ENCODE measurements at regions not wholly inside any gene's neighbourhood (a gene's known extent, or its start where the extent isn't known, plus 50 kb on each side); places are given as distances from the start of the nearest gene placed in this dataset.
A peak's percentile ranks its signal among the peaks of the same experiment; 100 is the strongest.
"Not testable (repeated sequence)": the region's sequence is repeated elsewhere in the genome, so short reads cannot be mapped to it uniquely, and the experiment has no call there.

DNA sequence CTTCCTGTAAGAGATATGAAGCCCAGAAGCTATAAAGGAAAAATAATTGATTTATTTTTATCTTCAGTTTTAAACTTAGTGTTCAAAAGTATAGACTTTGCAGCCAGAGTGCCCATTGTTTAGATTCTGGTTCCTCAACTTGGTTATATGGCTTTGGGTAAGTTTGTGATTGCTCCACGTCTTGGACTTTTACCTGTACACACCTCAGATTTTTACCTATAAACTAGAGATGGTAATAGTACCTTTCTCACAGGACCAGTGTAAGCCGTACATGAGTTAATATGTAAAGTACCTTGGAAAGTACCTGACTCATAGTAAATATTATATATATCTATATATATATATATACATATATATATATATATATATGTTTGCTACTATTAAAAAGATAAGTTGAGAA is 283.8 kb downstream of the RAP2B start:
- no peak for DNase-seq

DNA sequence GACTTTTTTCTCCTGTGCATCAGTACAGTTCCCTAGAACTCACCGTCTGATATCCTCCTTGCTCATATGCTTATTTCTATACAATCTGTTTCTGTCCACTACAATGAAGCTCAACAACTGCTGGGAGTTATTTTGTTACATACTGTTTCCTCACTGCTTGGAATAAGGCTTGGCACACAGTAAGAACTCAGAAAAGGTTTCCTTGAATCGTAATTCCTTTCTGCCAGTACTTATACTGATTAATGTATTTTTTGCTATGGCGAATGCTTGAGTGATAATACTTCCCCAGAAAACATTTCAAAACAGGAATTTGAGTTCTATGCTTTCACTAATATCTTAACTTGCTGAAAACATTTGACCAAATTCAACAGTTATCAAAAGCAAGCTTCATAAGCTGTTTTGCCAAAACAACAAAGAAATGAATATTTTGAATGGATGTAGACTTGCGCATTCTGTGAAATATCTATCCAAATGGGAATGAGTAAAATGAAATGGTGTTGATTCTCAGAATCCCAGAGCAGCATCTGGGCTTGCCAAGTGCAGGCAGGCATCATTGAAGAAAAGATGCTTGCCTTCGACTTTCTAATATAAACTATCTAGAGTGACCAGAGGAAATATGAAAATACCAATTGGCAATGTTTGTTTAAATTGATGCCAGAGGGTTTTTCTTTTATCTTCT is 286.3 kb downstream of the RAP2B start:
- DNase-seq, result no peak

DNA sequence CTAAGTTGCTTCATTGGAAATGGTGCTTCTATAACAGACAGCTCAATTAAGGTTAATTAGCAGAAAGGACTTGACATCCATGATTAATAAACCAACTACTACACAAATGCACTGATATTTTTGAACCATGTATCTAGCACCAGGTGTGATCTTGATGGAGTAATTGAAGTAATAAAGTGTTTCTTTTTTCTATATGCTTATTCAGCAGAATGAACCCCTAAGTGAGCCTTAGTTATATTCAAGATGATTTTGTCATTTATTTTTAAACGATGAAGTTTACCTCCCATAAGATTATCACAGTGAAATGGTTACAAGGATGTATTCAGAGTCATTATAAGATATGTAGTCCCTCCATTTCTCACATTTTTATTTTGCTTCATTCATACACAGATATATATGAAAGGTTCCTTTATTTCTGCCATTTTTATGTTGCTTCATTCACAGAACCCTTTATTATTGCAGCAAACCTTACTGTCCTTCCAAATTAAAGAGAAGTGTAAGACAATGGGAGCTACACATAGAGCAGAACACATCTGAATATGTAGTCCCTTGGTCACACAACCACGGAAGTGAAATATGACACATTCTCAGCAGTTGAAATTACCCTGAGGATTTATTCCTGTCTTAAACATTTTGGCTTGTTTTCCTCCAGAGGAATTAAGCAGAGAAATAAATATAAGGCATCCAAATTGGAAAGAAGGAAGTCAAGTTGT is 295.0 kb downstream of the RAP2B start:
- DNase-seq, result no peak

DNA sequence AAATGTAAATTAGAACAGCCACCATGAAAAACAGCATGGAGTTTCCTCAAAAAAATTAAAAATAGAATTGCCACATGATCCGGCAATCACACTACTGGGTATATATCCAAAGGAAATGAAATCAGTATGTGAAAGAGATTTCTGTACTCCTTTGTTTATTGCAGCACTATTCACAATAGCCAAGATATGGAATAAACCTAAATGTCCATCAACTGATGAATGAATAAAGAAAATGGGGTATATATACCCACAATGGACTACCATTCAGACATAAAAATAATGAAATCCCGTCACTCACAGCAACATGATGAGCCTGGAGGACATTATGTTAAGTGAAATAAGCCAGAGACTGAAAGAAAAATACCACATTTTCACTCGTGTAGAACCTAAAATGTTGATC is 296.9 kb downstream of the RAP2B start:
- DNase-seq, result no peak

DNA sequence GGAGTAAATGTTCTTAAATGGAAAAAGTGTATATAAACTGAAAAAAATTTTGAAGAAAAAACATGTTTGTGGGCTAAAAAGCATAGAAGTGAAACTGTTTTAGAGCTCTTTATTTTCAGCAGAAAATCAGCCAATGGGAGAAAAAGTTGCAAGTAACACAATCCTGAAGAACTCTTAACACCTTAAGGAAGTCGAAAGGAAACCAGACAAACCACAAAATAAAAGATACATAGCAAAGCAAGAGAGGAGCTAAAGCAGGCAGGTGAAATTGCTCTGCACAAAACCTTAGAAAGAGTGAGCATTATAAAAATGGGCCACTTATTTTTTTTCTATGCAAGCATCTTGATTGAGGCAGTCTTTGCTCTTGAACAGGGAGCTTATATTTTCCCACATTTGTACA is 300.5 kb downstream of the RAP2B start:
- no peak for DNase-seq

DNA sequence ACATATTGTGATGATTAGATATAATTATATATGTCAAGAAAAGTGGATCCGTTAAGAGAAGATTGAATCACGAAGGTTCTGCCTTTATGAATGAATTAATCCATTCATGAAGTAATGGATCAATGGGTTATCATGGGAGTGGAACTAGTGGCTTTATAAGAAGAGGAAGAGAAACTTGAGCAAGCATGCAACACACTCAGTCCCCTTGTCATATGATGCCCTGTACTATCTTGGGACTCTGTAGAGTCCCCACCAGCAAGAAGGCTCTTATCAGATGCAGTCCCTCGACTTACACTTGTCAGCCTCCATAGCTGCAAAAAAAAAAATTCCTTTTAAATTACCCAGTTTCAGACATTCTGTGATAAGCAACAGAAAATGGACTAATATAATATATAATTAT is 301.9 kb downstream of the RAP2B start:
- DNase-seq, result no peak

DNA sequence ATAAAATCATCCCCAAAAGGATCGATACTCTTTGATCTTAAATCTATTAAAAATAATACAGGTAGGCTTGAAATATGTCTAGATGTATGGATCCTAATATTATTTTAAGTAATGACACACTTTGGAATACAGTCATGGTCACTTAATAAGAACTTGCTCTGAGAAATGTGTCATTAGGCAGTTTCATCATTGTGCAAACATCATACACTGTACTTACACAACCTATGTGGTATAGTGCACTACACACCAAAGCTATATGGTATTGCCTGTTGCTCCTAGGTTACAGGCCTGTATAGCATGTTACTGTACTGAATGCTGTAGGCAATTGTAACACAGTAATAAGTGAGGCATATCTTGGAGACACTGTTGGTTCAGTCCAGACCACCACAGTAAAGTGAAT is 307.1 kb downstream of the RAP2B start:
- DNase-seq, result no peak

DNA sequence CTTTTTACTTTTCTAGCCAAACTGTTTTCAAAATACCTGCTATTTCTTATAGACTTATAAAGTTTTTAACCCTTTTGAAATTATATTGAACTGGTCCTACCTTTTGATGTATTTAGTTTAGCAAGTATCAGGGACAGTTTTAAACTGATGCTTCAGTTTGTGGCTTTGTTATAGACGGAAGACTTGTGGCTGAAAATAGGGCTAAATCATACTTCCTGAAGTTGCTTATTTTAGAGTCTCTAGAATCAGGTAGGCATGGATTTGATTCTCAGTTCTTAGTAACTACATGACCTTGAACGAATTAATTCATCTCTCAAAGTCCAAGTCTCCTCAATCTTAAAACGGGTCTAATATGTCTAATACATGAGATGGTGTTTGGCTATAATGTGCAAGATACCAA is 322.8 kb downstream of the RAP2B start:
- no peak for DNase-seq

DNA sequence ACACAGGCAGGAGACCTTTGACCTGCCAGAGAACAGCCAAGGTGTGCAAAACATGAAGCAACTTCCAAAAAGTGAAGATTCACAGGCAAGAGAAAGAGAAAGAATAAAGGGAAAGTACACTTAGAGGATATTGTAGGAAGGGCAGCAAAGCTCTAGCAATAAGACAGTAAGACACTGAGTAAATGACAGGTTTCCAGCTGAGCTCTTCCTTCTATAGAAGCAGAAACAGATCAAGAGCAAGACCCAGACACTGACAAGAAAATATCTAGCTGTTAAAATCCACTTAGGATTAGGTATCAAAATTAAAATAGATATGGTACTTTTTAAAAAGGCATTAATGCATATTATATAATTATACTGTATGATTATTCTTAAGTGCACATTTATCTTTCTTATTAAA is 333.4 kb downstream of the RAP2B start:
- no peak for DNase-seq

DNA sequence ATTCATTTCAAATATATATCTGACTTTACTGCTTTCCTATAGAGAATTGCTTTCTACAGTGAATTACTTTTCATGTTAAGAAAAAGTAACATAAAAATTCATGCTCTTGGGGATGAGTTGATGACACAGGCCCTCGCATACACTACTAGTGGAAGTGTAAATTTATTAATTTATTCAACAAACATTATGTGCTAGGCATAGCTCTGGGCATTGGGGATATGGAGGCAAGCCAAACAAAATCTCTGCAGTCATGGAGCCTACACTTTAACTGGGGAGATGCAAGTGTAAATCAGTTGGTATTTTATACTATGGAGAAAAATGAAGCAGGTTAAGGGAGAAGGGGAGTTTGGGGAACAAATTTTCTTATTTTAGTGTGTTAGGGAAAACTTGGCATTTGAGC is 340.7 kb downstream of the RAP2B start:
- no peak for DNase-seq

DNA sequence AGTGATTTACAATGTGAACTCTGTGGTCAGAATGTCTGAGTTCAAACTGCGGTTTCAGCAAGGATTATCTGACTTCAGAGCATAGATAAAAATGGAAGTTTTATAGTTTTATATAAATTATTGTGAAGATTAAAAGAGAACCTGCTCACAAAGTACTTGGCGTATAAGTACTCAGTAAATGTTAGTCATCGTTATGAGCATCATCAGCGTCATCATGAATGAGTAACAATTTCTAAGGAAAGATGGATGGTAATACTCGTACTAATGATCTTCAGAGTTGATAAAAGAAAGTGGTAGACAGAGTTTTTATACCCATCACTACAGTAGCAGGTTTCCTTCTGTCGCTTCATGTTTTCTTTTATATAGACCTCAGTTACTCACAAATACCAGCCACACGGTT is 341.8 kb downstream of the RAP2B start:
- no peak for DNase-seq

DNA sequence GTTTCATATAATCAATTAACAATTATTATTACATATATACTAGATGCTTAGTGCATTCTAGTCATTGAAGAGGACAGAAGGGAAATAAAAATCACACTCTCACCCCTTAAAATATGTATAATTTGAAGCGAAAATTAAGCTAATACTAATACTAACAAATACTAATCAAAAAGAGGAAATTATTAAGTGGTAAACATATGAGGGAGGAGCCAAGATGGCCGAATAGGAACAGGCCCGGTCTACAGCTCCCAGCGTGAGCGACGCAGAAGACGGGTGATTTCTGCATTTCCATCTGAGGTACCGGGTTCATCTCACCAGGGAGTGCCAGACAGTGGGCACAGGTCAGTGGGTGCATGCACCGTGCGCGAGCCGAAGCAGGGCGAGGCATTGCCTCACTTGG is 344.2 kb downstream of the RAP2B start:
- DNase-seq, result not testable (repeated sequence)

DNA sequence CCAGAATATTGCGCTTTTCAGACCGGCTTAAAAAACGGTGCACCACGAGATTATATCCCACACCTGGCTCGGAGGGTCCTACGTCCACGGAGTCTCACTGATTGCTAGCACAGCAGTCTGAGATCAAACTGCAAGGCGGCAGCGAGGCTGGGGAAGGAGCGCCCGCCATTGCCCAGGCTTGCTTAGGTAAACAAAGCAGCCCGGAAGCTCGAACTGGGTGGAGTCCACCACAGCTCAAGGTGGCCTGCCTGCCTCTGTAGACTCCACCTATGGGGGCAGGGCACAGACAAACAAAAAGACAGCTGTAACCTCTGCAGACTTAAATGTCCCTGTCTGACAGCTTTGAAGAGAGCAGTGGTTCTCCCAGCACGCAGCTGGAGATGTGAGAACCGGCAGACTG is 344.7 kb downstream of the RAP2B start:
- DNase-seq, result not testable (repeated sequence)

DNA sequence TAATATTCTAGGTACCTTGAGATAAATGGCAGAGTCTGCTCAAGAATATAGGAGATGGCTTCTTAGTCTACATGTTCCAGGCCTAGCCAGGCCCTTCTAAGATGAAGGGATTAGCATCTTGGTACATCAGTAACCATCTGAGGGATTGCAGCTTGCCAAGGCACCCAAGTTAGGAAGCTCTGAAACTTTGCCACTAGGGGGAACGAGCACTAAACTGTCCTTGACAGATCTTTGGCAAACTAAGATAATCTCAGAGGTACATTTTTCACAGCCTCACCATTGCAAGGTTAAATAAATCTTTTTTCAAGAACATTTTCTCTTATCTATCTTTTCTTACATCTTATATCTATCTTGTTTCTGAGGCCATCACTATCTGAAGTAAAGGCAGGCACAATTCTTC is 351.2 kb downstream of the RAP2B start:
- DNase-seq, result peak; percentile 8

DNA sequence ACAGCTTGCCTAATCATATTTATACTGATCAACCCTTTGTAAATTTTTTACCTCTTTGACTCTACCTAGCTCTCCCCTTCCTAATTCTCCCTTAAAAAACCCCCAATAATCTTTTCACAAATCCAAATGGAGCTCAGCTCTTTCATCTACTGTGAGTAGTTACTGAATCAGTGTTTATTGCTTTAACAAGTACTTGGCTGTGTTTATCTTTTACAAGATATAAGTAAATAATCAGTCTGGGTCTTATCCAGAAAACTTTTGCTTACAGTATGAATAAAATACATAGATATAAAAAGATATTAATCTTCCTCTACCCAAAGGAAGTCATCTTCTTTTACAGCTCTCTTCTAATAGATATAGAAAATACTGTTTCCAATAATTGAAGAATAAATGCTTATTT is 366.4 kb downstream of the RAP2B start:
- DNase-seq, result no peak

DNA sequence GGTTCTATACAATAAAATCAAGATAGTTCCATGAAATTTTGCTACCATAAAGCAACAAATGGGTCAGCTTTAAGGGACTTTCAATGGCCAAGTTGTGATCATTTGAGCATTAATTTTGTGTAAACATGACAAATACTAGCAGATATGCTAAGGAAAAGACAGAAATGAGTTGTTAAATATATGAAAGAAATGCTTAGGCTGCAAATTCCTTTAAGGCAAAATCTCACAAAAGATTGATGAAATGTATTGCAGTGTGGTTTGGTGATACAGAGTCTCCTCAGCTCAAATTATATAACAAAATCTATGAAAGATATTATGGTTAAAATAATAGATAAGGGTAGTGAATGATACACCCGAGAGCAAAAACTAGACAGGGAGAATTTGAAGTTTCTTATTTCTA is 377.2 kb downstream of the RAP2B start:
- no peak for DNase-seq

DNA sequence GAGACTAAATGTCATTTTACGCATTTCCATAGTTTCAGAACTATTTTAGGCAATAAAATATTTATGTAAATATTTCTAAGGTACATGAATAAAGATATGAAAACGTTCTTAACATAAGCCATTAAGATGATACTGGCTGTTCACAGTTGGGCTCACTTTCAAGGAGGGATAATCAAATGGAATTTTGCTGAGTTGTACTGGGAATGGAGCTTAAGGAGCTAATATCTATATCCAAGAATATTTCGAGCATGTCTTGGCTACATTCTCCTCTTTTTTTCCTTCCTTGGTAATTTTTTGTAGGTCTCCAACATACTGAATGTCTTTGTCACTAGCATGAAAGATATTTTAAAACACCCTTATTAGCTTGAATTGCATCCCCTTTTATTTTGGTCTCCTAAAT is 383.4 kb downstream of the RAP2B start:
- DNase-seq, result no peak

DNA sequence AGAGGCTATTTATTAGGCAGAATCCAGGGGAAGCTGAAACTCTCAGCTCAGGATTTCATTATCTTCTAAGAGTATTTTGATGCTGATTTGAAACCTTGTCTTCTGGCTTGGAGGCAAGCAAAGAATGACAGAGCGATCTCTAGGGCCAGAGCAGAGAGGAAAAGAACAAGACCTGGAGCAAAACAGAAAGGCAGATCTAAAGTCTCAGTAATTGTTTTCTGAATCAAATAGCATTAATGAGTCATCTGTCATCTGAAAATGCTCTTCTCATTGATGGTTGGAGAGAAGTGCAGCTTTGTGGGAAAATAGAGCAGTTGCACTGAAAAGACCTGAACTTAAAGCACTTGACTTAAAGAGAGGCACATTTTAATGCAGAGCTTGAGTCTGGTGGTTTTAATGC is 385.9 kb downstream of the RAP2B start:
- no peak for DNase-seq

DNA sequence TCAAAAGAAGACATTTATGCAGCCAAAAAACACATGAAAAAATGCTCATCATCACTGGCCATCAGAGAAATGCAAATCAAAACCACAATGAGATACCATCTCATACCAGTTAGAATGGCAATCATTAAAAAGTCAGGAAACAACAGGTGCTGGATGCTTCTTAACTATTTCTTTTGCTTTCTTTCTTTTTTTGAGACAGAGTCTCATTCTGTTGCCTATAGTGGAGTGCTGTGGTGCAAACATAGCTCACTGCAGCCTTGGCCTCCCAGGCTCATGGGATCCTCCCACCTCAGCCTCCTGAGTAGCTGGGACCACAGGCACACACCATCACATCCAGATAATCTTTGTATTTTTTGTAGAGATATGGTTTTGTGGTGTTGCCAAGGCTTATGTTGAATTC is 387.7 kb downstream of the RAP2B start:
- DNase-seq, result not testable (repeated sequence)

DNA sequence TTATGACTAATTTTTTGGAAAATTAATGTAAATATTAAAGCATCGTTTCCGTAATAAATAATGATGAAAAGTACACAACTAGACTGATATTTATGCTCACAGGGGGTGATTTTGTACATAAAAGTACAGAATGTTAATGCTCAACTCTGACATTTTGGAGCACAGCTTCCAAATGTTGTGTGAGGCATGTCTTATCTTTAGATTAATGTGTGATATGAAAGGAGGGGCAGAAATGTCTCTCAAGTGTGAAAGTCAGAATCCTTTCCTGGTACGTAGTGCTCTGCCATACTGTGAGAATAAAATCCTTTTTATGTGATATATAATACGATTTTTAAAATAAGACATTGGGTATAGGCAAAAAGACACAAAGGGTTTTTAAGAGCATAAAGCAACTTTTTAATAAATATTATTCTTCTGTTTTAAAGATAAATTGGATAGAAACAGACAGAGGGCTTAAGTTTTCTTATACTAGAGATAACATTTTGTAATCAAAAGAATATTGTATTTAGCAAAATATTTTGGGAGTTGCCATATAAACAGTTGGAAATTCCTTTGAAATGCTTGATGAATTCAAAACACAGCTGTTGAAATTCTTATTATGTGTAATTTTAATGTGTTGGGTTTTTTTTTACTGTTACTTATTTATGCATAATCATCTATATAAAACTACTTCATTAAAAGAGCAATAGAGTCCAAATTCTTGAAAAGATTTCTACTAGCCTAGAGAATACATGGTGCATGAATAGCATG is 389.7 kb downstream of the RAP2B start:
- DNase-seq, result no peak

DNA sequence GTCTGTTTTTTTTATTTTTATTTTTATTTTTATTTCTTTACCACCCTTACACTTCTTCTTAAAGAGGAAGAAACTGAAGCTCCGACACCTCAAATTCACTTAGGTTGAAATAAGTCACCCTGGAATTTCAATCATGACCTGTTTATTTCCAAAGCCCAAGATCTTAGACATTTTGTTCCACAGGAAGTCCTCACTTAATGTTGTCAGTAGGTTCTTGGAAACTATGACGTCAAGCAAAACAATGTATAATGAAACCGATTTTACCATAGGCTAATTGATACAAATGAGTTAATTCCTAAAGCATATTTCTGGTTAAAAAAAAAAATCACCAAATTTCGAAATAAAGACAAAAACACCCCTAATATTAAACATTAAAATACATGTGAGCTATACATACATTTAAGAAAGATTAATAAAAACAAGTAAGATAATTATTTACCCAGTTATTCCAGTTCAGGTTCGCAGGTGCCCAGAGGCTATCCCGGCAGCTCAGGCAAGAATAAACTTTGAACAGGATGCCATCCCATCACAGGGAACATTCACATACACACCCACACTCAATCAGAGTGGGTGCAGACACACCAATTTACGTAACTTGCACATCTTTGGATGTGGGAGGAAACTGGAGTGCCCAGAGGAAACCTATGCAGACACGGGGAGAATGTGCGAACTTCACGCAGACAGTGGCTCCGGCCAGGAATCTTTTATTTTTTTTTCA is 391.0 kb downstream of the RAP2B start:
- no peak for DNase-seq

DNA sequence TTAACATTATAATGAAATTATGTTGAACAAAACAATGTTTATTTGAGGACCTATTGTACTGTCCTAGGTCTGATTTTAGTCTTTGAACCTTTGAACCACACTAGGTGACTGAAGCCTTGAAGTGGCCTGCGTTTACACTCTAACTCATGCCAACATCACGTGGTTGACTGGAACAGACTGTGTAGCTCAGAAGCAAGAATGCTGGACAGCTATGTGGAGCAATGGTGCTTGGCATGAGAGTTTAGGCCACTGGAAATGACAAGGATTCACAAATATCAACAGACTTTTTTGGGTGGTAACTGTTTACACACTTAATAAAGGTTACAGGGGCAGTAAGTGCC is 391.5 kb downstream of the RAP2B start:
- no peak for DNase-seq

DNA sequence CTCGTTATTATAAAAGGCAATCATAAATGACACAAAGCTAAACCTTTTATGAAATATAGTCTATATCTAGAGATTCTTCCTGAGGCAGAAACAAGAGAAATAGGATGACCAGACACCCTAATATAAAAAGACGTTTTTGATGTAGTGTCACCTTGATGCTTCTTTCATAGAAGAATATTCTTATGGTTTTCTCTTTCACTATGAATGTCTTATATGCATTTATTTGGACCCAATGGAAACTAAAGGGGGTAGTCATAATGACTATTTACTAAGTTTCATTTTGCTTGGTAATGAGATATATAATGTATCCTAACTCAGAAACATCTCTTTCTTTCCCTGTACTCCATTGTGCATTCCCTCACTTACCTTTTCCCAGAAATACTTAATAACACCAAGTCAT is 393.9 kb downstream of the RAP2B start:
- no peak for DNase-seq

DNA sequence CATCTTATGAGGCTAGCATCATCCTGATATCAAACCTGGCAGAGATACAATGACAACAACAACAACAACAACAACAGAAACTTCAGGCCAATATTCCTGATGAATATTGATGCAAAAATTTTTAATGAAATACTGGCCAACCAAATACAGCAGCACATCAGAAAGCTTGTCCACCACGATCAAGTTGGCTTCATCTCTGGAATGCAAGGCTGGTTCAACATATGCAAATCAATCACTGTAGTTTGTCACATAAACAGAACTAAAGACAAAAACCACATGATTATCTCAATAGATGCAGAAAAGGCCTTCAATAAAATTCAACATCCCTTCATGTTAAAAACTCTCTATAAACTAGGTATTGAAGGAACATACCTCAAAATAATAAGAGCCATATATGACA is 397.3 kb downstream of the RAP2B start:
- not testable (repeated sequence) for DNase-seq

Measured in activated CD4-positive, alpha-beta T cell treated with anti-CD3 and anti-CD28 coated beads for 48 hours (primary cell).